RWPE2 (cell line): ENCODE measurements at regions not wholly inside any gene's neighbourhood (a gene's known extent, or its start where the extent isn't known, plus 50 kb on each side); places are given as distances from the start of the nearest gene placed in this dataset.

Experiments
- ATAC-seq: fragments of 200-7000 bp; cut with Tn5 transposase; 3 replicates; pipeline ENCODE4 v1.9.1; 2021; ENCODE audit warnings: low read depth
- DNase-seq: peaks from one replicate; pipeline ENCODE4 v3.0.0-alpha.2; 2020; ENCODE audit warnings: low spot score
- H3K27ac ChIP-seq: fragments of 450-650 bp; 2 replicates; pipeline ENCODE4 v1.5.1; 2017; ENCODE audit warnings: mild to moderate bottlenecking; ENCODE audit not compliant: poor library complexity, severe bottlenecking
- H3K27me3 ChIP-seq: fragments of 250-450 bp; sonication (Bioruptor Pico); 2 replicates; pipeline ENCODE4 v1.5.1; 2021; ENCODE audit warnings: mild to moderate bottlenecking, moderate library complexity; ENCODE audit not compliant: insufficient read depth, poor library complexity, severe bottlenecking
- H3K36me3 ChIP-seq: fragments of 250-450 bp; sonication (Bioruptor Pico); 2 replicates; pipeline ENCODE4 v1.5.1; 2020; ENCODE audit warnings: low read depth, mild to moderate bottlenecking, moderate library complexity
- H3K4me1 ChIP-seq: fragments of 250-450 bp; sonication (Bioruptor Pico); 2 replicates; pipeline ENCODE4 v1.5.1; 2021; ENCODE audit warnings: mild to moderate bottlenecking, moderate library complexity; ENCODE audit not compliant: insufficient read depth, poor library complexity, severe bottlenecking
- H3K4me3 ChIP-seq: fragments of 250-450 bp; sonication (Bioruptor Pico); 2 replicates; pipeline ENCODE4 v1.5.1; 2021; ENCODE audit warnings: mild to moderate bottlenecking, moderate library complexity; ENCODE audit not compliant: severe bottlenecking
- H3K9me3 ChIP-seq: fragments of 250-450 bp; sonication (Bioruptor Pico); 2 replicates; pipeline ENCODE4 v1.5.1; 2021; ENCODE audit warnings: mild to moderate bottlenecking, moderate library complexity; ENCODE audit not compliant: severe bottlenecking
- TF ChIP-seq, protein P1 (sequence below): fragments of 450-650 bp; IDR thresholded peaks from one replicate; pipeline ENCODE4 v1.5.1; 2017; ENCODE audit warnings: mild to moderate bottlenecking, moderate library complexity; ENCODE audit not compliant: poor library complexity, severe bottlenecking

GRCh38 chr22:27060190-27060589 lies 402.8 kb downstream of the MIAT start:
- Histone ChIP-seq H3K36me3 (no peaks in the 10 kb centered on the region), H3K4me1 (no peaks in the 10 kb centered on the region), H3K4me3 (no peak overlapping the region), H3K27ac (no peak overlapping the region), H3K27me3 (peaks cover 7% of the 10 kb centered on the region), H3K9me3 (no peaks in the 10 kb centered on the region)
- TF ChIP-seq, protein P1, sequence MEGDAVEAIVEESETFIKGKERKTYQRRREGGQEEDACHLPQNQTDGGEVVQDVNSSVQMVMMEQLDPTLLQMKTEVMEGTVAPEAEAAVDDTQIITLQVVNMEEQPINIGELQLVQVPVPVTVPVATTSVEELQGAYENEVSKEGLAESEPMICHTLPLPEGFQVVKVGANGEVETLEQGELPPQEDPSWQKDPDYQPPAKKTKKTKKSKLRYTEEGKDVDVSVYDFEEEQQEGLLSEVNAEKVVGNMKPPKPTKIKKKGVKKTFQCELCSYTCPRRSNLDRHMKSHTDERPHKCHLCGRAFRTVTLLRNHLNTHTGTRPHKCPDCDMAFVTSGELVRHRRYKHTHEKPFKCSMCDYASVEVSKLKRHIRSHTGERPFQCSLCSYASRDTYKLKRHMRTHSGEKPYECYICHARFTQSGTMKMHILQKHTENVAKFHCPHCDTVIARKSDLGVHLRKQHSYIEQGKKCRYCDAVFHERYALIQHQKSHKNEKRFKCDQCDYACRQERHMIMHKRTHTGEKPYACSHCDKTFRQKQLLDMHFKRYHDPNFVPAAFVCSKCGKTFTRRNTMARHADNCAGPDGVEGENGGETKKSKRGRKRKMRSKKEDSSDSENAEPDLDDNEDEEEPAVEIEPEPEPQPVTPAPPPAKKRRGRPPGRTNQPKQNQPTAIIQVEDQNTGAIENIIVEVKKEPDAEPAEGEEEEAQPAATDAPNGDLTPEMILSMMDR = no peak
- DNase-seq = no peak
- no peak for ATAC-seq

DNA sequence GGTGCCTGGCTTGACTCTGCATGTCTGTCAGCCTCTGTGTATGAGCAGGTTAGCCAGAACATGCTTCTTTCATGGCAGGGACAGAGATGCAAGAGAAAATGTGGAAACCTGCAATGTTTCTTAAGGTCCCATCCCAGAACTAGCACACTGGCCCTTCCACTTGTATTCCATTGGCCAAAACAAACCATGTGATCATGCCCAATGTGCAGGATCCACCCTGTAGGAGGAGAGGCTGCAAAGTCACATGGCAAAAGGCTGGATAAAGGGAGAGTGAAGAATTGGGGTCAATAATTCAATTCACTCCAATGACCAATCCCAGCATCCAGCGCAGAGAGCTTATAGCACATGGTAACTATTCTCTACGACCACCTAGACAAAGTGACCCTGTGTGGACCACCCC lies 405.5 kb downstream of the MIAT start:
- TF ChIP-seq, protein P1 = no peak
- DNase-seq (no peak), ATAC-seq (no peak)
- Histone ChIP-seq H3K27me3 (peaks cover 3% of the 10 kb centered on the region), H3K36me3 (no peaks in the 10 kb centered on the region), H3K4me1 (no peaks in the 10 kb centered on the region), H3K27ac (no peak overlapping the region), H3K9me3 (no peaks in the 10 kb centered on the region), H3K4me3 (no peak overlapping the region)

GRCh38 chr22:27063406-27063805 lies 406.0 kb downstream of the MIAT start:
- Histone ChIP-seq H3K36me3 (no peaks in the 10 kb centered on the region), H3K27ac (no peak overlapping the region), H3K9me3 (no peaks in the 10 kb centered on the region), H3K4me1 (no peaks in the 10 kb centered on the region), H3K4me3 (no peak overlapping the region), H3K27me3 (peaks cover 3% of the 10 kb centered on the region)
- ATAC-seq = no peak
- TF ChIP-seq, protein P1 = no peak
- DNase-seq = no peak

- Histone ChIP-seq H3K9me3 (no peaks in the 10 kb centered on the region), H3K27ac (no peak overlapping the region), H3K4me1 (no peaks in the 10 kb centered on the region), H3K36me3 (no peaks in the 10 kb centered on the region), H3K4me3 (no peak overlapping the region), H3K27me3 (peaks cover 3% of the 10 kb centered on the region)
- TF ChIP-seq, protein P1 = no peak
- ATAC-seq (no peak), DNase-seq (no peak)
Measured at GRCh38 chr22:27063841-27064240, 406.5 kb downstream of the MIAT start.

DNA sequence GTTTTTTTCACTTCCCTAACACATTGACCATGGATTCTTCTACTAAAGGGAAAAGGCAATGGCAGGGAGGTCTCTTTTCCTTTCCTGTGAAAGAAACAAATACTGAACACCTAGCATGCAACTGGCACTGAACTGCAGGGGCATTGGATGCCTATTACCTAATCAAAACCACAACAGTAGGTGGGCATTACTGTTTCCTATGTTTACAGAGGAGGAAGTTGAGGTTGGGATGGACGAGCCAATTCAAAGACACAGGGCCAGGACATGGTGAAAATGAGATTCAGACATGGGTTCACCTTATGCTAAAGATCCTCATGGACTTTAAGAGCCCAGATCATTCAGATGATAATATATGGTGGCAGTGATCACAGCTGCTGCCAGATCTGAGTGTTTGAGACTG lies 407.0 kb downstream of the MIAT start:
- no peak overlapping the region for H3K27ac ChIP-seq
- H3K27me3 ChIP-seq = peaks cover 3% of the 10 kb centered on the region

More for the DNA sequence above, 407.0 kb downstream of the MIAT start:
- ATAC-seq (no peak), DNase-seq (no peak)
- Histone ChIP-seq H3K36me3 (no peaks in the 10 kb centered on the region), H3K4me1 (no peaks in the 10 kb centered on the region), H3K4me3 (no peak overlapping the region), H3K9me3 (no peaks in the 10 kb centered on the region)
- TF ChIP-seq, protein P1 = no peak
